BLaER1 treated with 17β-estradiol and CSF1 and Interleukin-3, amounts not matched to agents 10 nM and 100 nM (cell line): ENCODE measurements at regions not wholly inside any gene's neighbourhood (a gene's known extent, or its start where the extent isn't known, plus 50 kb on each side); places are given as distances from the start of the nearest gene placed in this dataset.

Experiments used
- H3K27ac ChIP-seq, 11 experiments: shearing (Covaris generic); formaldehyde crosslinking; 2 replicates each; pipeline ENCODE4 v1.8.1; 2022
- H3K27me3 ChIP-seq, 11 experiments: shearing (Covaris generic); formaldehyde crosslinking; 2 replicates each; pipeline ENCODE4 v1.8.1; 2022
- H3K36me3 ChIP-seq, 11 experiments: shearing (Covaris generic); formaldehyde crosslinking; 2 replicates each; pipeline ENCODE4 v1.8.1; 2022
- H3K4me1 ChIP-seq, 10 experiments: shearing (Covaris generic); formaldehyde crosslinking; 2 replicates each; pipeline ENCODE4 v1.8.1; 2022
- H3K4me2 ChIP-seq, 11 experiments: shearing (Covaris generic); formaldehyde crosslinking; 2 replicates each; pipeline ENCODE4 v1.8.1; 2022
- H3K4me3 ChIP-seq, 10 experiments: shearing (Covaris generic); formaldehyde crosslinking; 2 replicates each; pipeline ENCODE4 v1.8.1; 2022
- H3K9ac ChIP-seq, 11 experiments: shearing (Covaris generic); formaldehyde crosslinking; 2 replicates each; pipeline ENCODE4 v1.8.1; 2022
- H3K9me3 ChIP-seq, 11 experiments: shearing (Covaris generic); formaldehyde crosslinking; replicated peaks in 1 of 11; 2 replicates each; pipeline ENCODE4 v1.8.1; 2022
- H4K20me1 ChIP-seq, 11 experiments: shearing (Covaris generic); formaldehyde crosslinking; 2 replicates each; pipeline ENCODE4 v1.8.1; 2022
- Cebpa-rat ChIP-seq, 11 experiments: shearing (Covaris generic); IDR thresholded peaks; 2 replicates each; pipeline ENCODE4 v1.8.1; 2022

DNA sequence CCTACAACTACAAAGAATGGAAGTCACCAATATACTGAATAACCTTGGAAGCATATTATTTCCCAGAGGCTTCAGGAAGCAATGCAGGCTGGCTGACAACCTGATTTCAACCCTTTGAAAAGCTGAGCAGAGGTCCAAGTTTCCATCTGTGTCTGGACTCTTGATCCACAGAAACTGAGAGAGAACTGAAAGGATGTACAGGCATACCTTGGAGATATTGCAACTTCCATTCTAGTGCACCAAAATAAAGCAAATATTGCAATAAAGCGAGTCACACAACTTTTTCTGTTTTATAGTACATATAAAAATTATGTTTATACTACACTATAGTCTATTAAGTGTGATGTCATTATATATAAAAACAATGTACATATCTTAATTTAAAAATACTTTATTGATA lies 85.3 kb downstream of the TYW3 start:
- no peaks in the 10 kb centered on the region for H4K20me1 ChIP-seq
- H3K27me3 ChIP-seq, result no peaks in the 10 kb centered on the region
- H3K36me3 ChIP-seq, result no peaks in the 10 kb centered on the region
- no peaks in the 10 kb centered on the region for H3K4me1 ChIP-seq
- no peaks in the 10 kb centered on the region for H3K9me3 ChIP-seq
- H3K4me2 ChIP-seq, result no peak overlapping the region
- no peak overlapping the region for H3K9ac ChIP-seq
- TF ChIP-seq Cebpa-rat (IDR thresholded peaks at IDR 0.05), result no peak
- H3K27ac ChIP-seq, result no peak overlapping the region
- no peak overlapping the region for H3K4me3 ChIP-seq

- Histone ChIP-seq H3K27me3 (no peaks in the 10 kb centered on the region), H3K4me1 (no peaks in the 10 kb centered on the region), H3K9ac (no peak overlapping the region), H3K4me3 (no peak overlapping the region), H3K36me3 (no peaks in the 10 kb centered on the region), H3K9me3 (no peaks in the 10 kb centered on the region), H3K4me2 (no peak overlapping the region), H4K20me1 (no peaks in the 10 kb centered on the region), H3K27ac (no peak overlapping the region)
- TF ChIP-seq Cebpa-rat (IDR thresholded peaks at IDR 0.05), result no peak
Measured at GRCh38 chr1:74818661-74819456, 85.9 kb downstream of the TYW3 start.

- Histone ChIP-seq H3K27ac (no peak overlapping the region), H3K36me3 (no peaks in the 10 kb centered on the region), H3K9ac (no peak overlapping the region), H3K4me1 (no peaks in the 10 kb centered on the region), H3K4me2 (no peak overlapping the region), H3K4me3 (no peak overlapping the region), H3K27me3 (no peaks in the 10 kb centered on the region), H4K20me1 (no peaks in the 10 kb centered on the region), H3K9me3 (no peaks in the 10 kb centered on the region)
- no peak for TF ChIP-seq Cebpa-rat (IDR thresholded peaks at IDR 0.05)
Measured at GRCh38 chr1:74822851-74823401, 90.0 kb downstream of the TYW3 start.

GRCh38 chr1:74824497-74825107 lies 91.7 kb downstream of the TYW3 start:
- no peaks in the 10 kb centered on the region for H3K9me3 ChIP-seq
- no peaks in the 10 kb centered on the region for H3K4me1 ChIP-seq
- no peak overlapping the region for H3K9ac ChIP-seq
- H4K20me1 ChIP-seq, result no peaks in the 10 kb centered on the region
- H3K4me3 ChIP-seq, result no peak overlapping the region
- TF ChIP-seq Cebpa-rat (IDR thresholded peaks at IDR 0.05), result no peak
- no peak overlapping the region for H3K27ac ChIP-seq
- no peaks in the 10 kb centered on the region for H3K36me3 ChIP-seq
- no peaks in the 10 kb centered on the region for H3K27me3 ChIP-seq
- H3K4me2 ChIP-seq, result no peak overlapping the region

- no peak for TF ChIP-seq Cebpa-rat (IDR thresholded peaks at IDR 0.05)
- Histone ChIP-seq H3K36me3 (no peaks in the 10 kb centered on the region), H3K9ac (no peak overlapping the region), H3K27me3 (no peaks in the 10 kb centered on the region), H3K4me1 (no peaks in the 10 kb centered on the region), H4K20me1 (no peaks in the 10 kb centered on the region), H3K27ac (no peak overlapping the region), H3K4me2 (no peak overlapping the region), H3K9me3 (no peaks in the 10 kb centered on the region), H3K4me3 (no peak overlapping the region)
Measured at GRCh38 chr1:74830766-74831165, 97.8 kb downstream of the TYW3 start.

DNA sequence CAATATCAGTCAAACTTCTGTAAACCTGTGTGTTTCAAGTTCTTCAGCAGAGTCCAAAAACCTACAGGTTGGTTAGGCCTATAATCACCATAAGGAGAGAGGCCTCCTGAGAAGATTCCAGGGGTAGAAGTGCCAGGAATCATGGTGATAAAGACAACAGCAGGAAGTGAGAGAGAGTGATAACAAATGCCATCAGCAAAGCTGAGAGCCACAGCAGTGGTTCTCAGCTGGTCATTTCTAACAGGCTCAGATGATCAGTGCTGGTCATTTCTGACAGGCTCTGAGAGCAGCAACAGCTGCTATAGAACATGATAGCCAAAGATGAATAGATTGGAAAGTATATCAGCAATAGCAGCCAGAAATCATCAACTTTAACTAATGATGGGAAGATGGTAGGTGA lies 101.3 kb downstream of the TYW3 start:
- no peaks in the 10 kb centered on the region for H3K27me3 ChIP-seq
- no peaks in the 10 kb centered on the region for H4K20me1 ChIP-seq
- no peaks in the 10 kb centered on the region for H3K36me3 ChIP-seq
- H3K4me1 ChIP-seq, result no peaks in the 10 kb centered on the region
- no peaks in the 10 kb centered on the region for H3K9me3 ChIP-seq
- no peak for TF ChIP-seq Cebpa-rat (IDR thresholded peaks at IDR 0.05)
- no peak overlapping the region for H3K9ac ChIP-seq
- H3K4me3 ChIP-seq, result no peak overlapping the region
- H3K27ac ChIP-seq, result no peak overlapping the region
- H3K4me2 ChIP-seq, result no peak overlapping the region

DNA sequence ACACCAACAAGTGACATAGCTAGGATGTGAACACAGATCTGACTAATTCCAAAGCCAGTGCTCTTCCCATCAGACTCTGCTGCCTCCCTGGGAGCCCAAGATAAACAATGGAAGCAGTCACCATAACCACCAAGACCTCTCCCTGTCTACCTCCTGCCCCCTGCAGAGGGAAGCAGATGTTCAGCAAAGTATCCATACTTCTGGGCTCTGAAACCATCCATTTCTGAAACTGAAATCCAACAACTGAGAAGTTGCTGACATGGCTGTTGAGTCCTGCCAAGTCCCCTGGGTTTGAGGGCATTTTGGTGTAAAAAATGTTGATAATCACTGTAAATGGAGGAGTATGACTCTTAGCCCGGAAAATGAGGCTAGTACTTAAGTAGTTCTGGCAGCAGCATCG lies 102.1 kb downstream of the TYW3 start:
- Histone ChIP-seq H3K36me3 (no peaks in the 10 kb centered on the region), H3K27ac (no peak overlapping the region), H3K4me1 (no peaks in the 10 kb centered on the region), H3K4me3 (no peak overlapping the region), H3K9me3 (no peaks in the 10 kb centered on the region), H3K9ac (no peak overlapping the region), H3K4me2 (no peak overlapping the region), H3K27me3 (no peaks in the 10 kb centered on the region), H4K20me1 (no peaks in the 10 kb centered on the region)
- no peak for TF ChIP-seq Cebpa-rat (IDR thresholded peaks at IDR 0.05)

DNA sequence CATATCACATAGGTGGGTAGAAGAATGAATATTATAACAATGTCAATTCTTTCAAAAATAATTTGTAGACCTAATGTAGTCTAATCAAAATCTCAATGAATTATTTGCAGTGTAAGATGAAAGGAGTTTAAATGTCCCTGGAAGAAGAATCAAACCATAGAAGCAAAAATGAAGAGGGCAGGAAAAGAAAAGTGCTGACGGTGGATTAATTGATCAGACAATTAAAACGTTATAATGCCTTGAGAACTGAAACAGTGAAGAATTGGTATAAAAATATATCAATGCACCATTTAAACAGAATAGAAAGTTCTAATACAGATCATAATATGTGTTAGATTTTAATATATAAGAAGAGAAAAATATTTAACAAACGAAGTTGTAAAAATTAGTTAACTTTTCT lies 109.8 kb downstream of the TYW3 start:
- no peaks in the 10 kb centered on the region for H3K27me3 ChIP-seq
- no peak overlapping the region for H3K4me2 ChIP-seq
- no peak for TF ChIP-seq Cebpa-rat (IDR thresholded peaks at IDR 0.05)

DNA sequence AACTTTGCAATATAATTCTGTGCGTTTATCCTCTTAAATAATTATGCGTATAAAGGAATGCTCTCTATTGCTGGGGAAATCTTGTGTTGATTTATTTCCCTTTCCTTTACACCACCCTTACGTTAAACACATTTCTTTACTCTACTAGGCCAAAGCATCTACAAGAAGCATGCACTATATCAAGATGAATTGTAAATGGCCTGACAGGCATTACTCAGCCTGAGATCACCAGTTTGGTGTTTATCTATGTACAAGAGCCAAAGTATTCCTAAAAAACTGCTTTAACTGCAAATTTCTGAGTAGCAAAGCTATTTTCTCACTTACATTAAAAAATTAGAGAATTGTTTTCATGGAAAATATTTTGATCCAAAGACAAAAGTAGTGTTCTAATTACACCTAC lies 114.8 kb downstream of the TYW3 start:
- Histone ChIP-seq H3K27me3 (no peaks in the 10 kb centered on the region), H3K4me2 (no peak overlapping the region), H3K4me3 (no peak overlapping the region), H3K9me3 (no peaks in the 10 kb centered on the region), H3K36me3 (no peaks in the 10 kb centered on the region), H3K4me1 (no peaks in the 10 kb centered on the region), H4K20me1 (no peaks in the 10 kb centered on the region), H3K27ac (no peak overlapping the region), H3K9ac (no peak overlapping the region)
- no peak for TF ChIP-seq Cebpa-rat (IDR thresholded peaks at IDR 0.05)

More for the DNA sequence above, 109.8 kb downstream of the TYW3 start:
- Histone ChIP-seq H3K9ac (no peak overlapping the region), H3K4me1 (no peaks in the 10 kb centered on the region), H3K4me3 (no peak overlapping the region), H3K27ac (no peak overlapping the region), H3K9me3 (no peaks in the 10 kb centered on the region), H4K20me1 (no peaks in the 10 kb centered on the region), H3K36me3 (no peaks in the 10 kb centered on the region)

- TF ChIP-seq Cebpa-rat (IDR thresholded peaks at IDR 0.05), result no peak
- Histone ChIP-seq H3K36me3 (no peaks in the 10 kb centered on the region), H3K9me3 (no peaks in the 10 kb centered on the region), H3K4me3 (no peak overlapping the region), H3K9ac (no peak overlapping the region), H3K4me2 (no peak overlapping the region), H3K27me3 (no peaks in the 10 kb centered on the region), H3K27ac (no peak overlapping the region), H4K20me1 (no peaks in the 10 kb centered on the region), H3K4me1 (no peaks in the 10 kb centered on the region)
Measured at GRCh38 chr1:74853756-74854155, 120.8 kb downstream of the TYW3 start.
